SK-N-SH (cell line): ENCODE measurements at regions not wholly inside any gene's neighbourhood (a gene's known extent, or its start where the extent isn't known, plus 50 kb on each side); places are given as distances from the start of the nearest gene placed in this dataset.

Experiments
- CTCF ChIA-PET: fragments of 300-600, 350-600 bp; formaldehyde crosslinking; extraction: SDS; loops from one replicate; lab custom pipeline; 2021; lab: Yijun Ruan, JAX
- POLR2A ChIA-PET: fragments of 350-600 bp; sonication (Branson Sonifier 250); formaldehyde crosslinking; extraction: SDS; loops from one replicate; lab custom pipeline; 2020; ENCODE audit warnings: antibody characterized with exemption, inconsistent platforms; lab: Yijun Ruan, JAX
- DNase-seq: peaks from one replicate; pipeline ENCODE4 v3.0.0; 2012
- H2AFZ ChIP-seq: fragments of 200-600 bp; sonication (generic); 2 replicates; pipeline ENCODE4 v1.8.1; 2016; ENCODE audit warnings: antibody characterized with exemption, mild to moderate bottlenecking, low read depth
- H3F3A ChIP-seq: fragments of 200-600 bp; sonication (generic); replicated peaks from 2 replicates; pipeline ENCODE3; 2016; ENCODE audit warnings: antibody characterized with exemption, mild to moderate bottlenecking; ENCODE audit not compliant: insufficient read depth
- H3K27ac ChIP-seq, 2 experiments: fragments of 200-500 bp in 1 of 2; fragments of 200-600 bp in 1 of 2; sonication (Bioruptor generic) in 1 of 2; sonication (generic), shearing (Covaris generic) in 1 of 2; 2 replicates each; pipeline versions ENCODE4 v1.5.1 to v1.6.1; 2014 to 2016; ENCODE audit warnings: low read depth in 2 of 2, inconsistent platforms in 1 of 2, low read length in 1 of 2, mild to moderate bottlenecking in 1 of 2, mixed read lengths in 1 of 2
- H3K27me3 ChIP-seq: fragments of 200-600 bp; sonication (generic), shearing (Covaris generic); 2 replicates; pipeline ENCODE4 v1.6.1; 2016; ENCODE audit warnings: mixed run types; ENCODE audit not compliant: insufficient read depth
- H3K36me3 ChIP-seq, 2 experiments: fragments of 200-500 bp in 1 of 2; fragments of 200-600 bp in 1 of 2; sonication (Bioruptor generic) in 1 of 2; sonication (generic) in 1 of 2; replicated peaks in 1 of 2; 2 replicates each; pipeline versions ENCODE3 to v1.5.1; 2014 to 2016; ENCODE audit warnings: low read length in 1 of 2, mild to moderate bottlenecking in 1 of 2; ENCODE audit not compliant: insufficient read depth in 2 of 2, control insufficient read depth in 1 of 2
- H3K4me1 ChIP-seq, 2 experiments: fragments of 200-500 bp in 1 of 2; fragments of 200-600 bp in 1 of 2; sonication (Bioruptor generic) in 1 of 2; sonication (generic), shearing (Covaris generic) in 1 of 2; 2 replicates each; pipeline versions ENCODE4 v1.5.1 to v1.6.1; 2014 to 2016; ENCODE audit warnings: low read depth in 1 of 2, low read length in 1 of 2, mixed run types in 1 of 2; ENCODE audit not compliant: insufficient read depth in 2 of 2, control insufficient read depth in 1 of 2
- H3K4me2 ChIP-seq: fragments of 200-600 bp; sonication (generic), shearing (Covaris generic); 2 replicates; pipeline ENCODE4 v1.6.1; 2017; ENCODE audit warnings: mixed run types
- H3K4me3 ChIP-seq, 2 experiments: fragments of 200-500 bp in 1 of 2; fragments of 200-600 bp in 1 of 2; sonication (Bioruptor generic) in 1 of 2; sonication (generic), shearing (Covaris generic) in 1 of 2; 2 replicates each; pipeline versions ENCODE4 v1.5.1 to v1.8.1; 2014 to 2016; ENCODE audit warnings: low read depth in 2 of 2, inconsistent platforms in 1 of 2, low read length in 1 of 2, mild to moderate bottlenecking in 1 of 2, mixed read lengths in 1 of 2, moderate library complexity in 1 of 2
- H3K79me2 ChIP-seq: fragments of 200-600 bp; sonication (generic); 2 replicates; pipeline ENCODE4 v1.8.1; 2017; ENCODE audit warnings: mild to moderate bottlenecking; ENCODE audit not compliant: insufficient read depth
- H3K9ac ChIP-seq: fragments of 200-600 bp; sonication (generic); 2 replicates; pipeline ENCODE4 v1.6.1; 2017; ENCODE audit warnings: mixed run types
- H3K9me2 ChIP-seq: fragments of 200-600 bp; sonication (generic); 2 replicates; pipeline ENCODE4 v1.6.1; 2017; ENCODE audit warnings: mixed run types
- H3K9me3 ChIP-seq: fragments of 200-600 bp; sonication (generic); 2 replicates; pipeline ENCODE4 v1.6.1; 2017; ENCODE audit warnings: mixed run types, mild to moderate bottlenecking, moderate library complexity
- H4K20me1 ChIP-seq: fragments of 200-600 bp; sonication (generic); 2 replicates; pipeline ENCODE4 v1.6.1; 2017; ENCODE audit warnings: mild to moderate bottlenecking, mixed run types; ENCODE audit not compliant: insufficient read depth
- CTCF ChIP-seq: fragments of 200-600 bp; sonication (generic); IDR thresholded peaks from 2 replicates; pipeline ENCODE4 v1.6.1; 2017; ENCODE audit warnings: antibody characterized with exemption, mild to moderate bottlenecking, moderate library complexity
- NRF1 ChIP-seq: IDR thresholded peaks from 2 replicates; pipeline ENCODE4 v1.6.1; 2012; ENCODE audit warnings: low read depth, mild to moderate bottlenecking, low read length
- PBX3 ChIP-seq: IDR thresholded peaks from 2 replicates; pipeline ENCODE4; 2012
- TAF1 ChIP-seq: IDR thresholded peaks from 2 replicates; pipeline ENCODE4 v1.6.1; 2012; ENCODE audit warnings: low read depth, mild to moderate bottlenecking, low read length, moderate library complexity, borderline replicate concordance
- TEAD4 ChIP-seq: IDR thresholded peaks from 2 replicates; pipeline ENCODE4 v1.4.0; 2012; ENCODE audit warnings: mild to moderate bottlenecking, borderline replicate concordance; ENCODE audit not compliant: insufficient read depth
- ZBTB33 ChIP-seq: IDR thresholded peaks from 2 replicates; pipeline ENCODE4 v1.4.0; 2012; ENCODE audit warnings: low read depth, borderline replicate concordance
- WGBS: methylation state at CpG from one replicate; pipeline ENCODE4 v1.1.6; 2017; ENCODE audit warnings: low lambda C conversion rate; 5-methylcytosine and 5-hydroxymethylcytosine counted together

- Histone ChIP-seq H2AFZ (no peak overlapping the region), H3K36me3 (no peaks in the 10 kb centered on the region), H3K79me2 (no peaks in the 10 kb centered on the region), H3K4me3 (no peak overlapping the region), H3K4me2 (no peak overlapping the region), H3K9me3 (no peaks in the 10 kb centered on the region), H3K27me3 (no peaks in the 10 kb centered on the region), H3K27ac (no peak overlapping the region), H3K9me2 (no peaks in the 10 kb centered on the region), H3K4me1 (no peaks in the 10 kb centered on the region), H4K20me1 (no peaks in the 10 kb centered on the region), H3F3A (no peaks in the 10 kb centered on the region), H3K9ac (no peak overlapping the region)
- ChIA-PET POLR2A (no interaction called here), CTCF (interaction anchor here (0.6 kb wide), 1 partner anchor 516 kb away, joined by 3 read pairs; no protein-coding TSS in a partner anchor)
- no peak for DNase-seq
- TF ChIP-seq PBX3 (no peak), NRF1 (no peak), TAF1 (no peak), TEAD4 (no peak), ZBTB33 (no peak)
- 16% methylated on average over 3 of the region's 3 CpGs for WGBS
Measured at GRCh38 chr3:6249679-6250078, 611.2 kb upstream of the GRM7 start.

- TF ChIP-seq CTCF: no peak
- no peak overlapping the region for H3K27ac ChIP-seq
- no peaks in the 10 kb centered on the region for H3K9me3 ChIP-seq
- H3K36me3 ChIP-seq: no peaks in the 10 kb centered on the region
- no peak for DNase-seq
- H4K20me1 ChIP-seq: no peaks in the 10 kb centered on the region
- H3K9me2 ChIP-seq: no peaks in the 10 kb centered on the region
- no peaks in the 10 kb centered on the region for H3K27me3 ChIP-seq
- no peak overlapping the region for H2AFZ ChIP-seq
- no peaks in the 10 kb centered on the region for H3K4me1 ChIP-seq
- CTCF ChIA-PET: no interaction called here
- no peak overlapping the region for H3K9ac ChIP-seq
- H3K79me2 ChIP-seq: no peaks in the 10 kb centered on the region
- H3F3A ChIP-seq: no peaks in the 10 kb centered on the region
- POLR2A ChIA-PET: no interaction called here
- no peak overlapping the region for H3K4me3 ChIP-seq
- H3K4me2 ChIP-seq: no peak overlapping the region
Measured at GRCh38 chr3:6250167-6250566, 610.7 kb upstream of the GRM7 start.
